Fibroblast of lung (primary cell): ENCODE measurements at regions not wholly inside any gene's neighbourhood (a gene's known extent, or its start where the extent isn't known, plus 50 kb on each side); places are given as distances from the start of the nearest gene placed in this dataset.

Source experiments
- DNase-seq, 2 donors: peaks; one replicate each; pipeline versions ENCODE4 v3.0.0 to v3.0.0-alpha.2; 2010; ENCODE audit warnings: low read depth in 2 of 2
- H2AFZ ChIP-seq: 2 replicates; pipeline ENCODE4 v1.5.1; 2012; ENCODE audit warnings: low read length, control low read depth, inconsistent platforms
- H3K27ac ChIP-seq: 2 replicates; pipeline ENCODE4 v1.5.1; 2011; ENCODE audit warnings: low read length, control low read depth; ENCODE audit not compliant: insufficient read depth
- H3K27me3 ChIP-seq: 2 replicates; pipeline ENCODE4 v1.5.1; 2011; ENCODE audit warnings: mild to moderate bottlenecking, low read length; ENCODE audit not compliant: control insufficient read depth, insufficient read depth
- H3K36me3 ChIP-seq: 2 replicates; pipeline ENCODE4 v1.5.1; 2011; ENCODE audit warnings: low read length; ENCODE audit not compliant: control insufficient read depth, insufficient read depth
- H3K4me1 ChIP-seq: 2 replicates; pipeline ENCODE4 v1.5.1; 2011; ENCODE audit warnings: low read length; ENCODE audit not compliant: control insufficient read depth, insufficient read depth; ENCODE audit errors: extremely low read depth
- H3K4me2 ChIP-seq: 2 replicates; pipeline ENCODE4 v1.5.1; 2011; ENCODE audit warnings: low read length, control low read depth; ENCODE audit not compliant: insufficient read depth; ENCODE audit errors: extremely low read depth
- H3K4me3 ChIP-seq, 4 experiments: fragments of 200-600 bp in 1 of 4; sonication (generic) in 1 of 4; replicated peaks in 1 of 4; 2 replicates each; pipeline ENCODE4 v1.5.1; 2011 to 2016; ENCODE audit warnings: low read length in 4 of 4, low read depth in 3 of 4, mild to moderate bottlenecking in 3 of 4, control low read depth in 2 of 4, inconsistent platforms in 1 of 4, mixed read lengths in 1 of 4; ENCODE audit not compliant: insufficient read depth in 1 of 4; ENCODE audit errors: control extremely low read depth in 1 of 4
- H3K79me2 ChIP-seq: 2 replicates; pipeline ENCODE4 v1.5.1; 2012; ENCODE audit warnings: mild to moderate bottlenecking, low read length, inconsistent platforms; ENCODE audit not compliant: control insufficient read depth, insufficient read depth
- H3K9ac ChIP-seq: 2 replicates; pipeline ENCODE4 v1.5.1; 2011; ENCODE audit warnings: mild to moderate bottlenecking, low read length, control low read depth; ENCODE audit not compliant: insufficient read depth
- H3K9me3 ChIP-seq: 2 replicates; pipeline ENCODE4 v1.5.1; 2012; ENCODE audit warnings: low read depth, low read length; ENCODE audit not compliant: control insufficient read depth, insufficient read depth
- H4K20me1 ChIP-seq: 2 replicates; pipeline ENCODE4 v1.5.1; 2011; ENCODE audit warnings: low read length; ENCODE audit not compliant: control insufficient read depth, insufficient read depth; ENCODE audit errors: extremely low read depth
- CTCF ChIP-seq, 2 donors: IDR thresholded peaks in 1 of 2; conservative IDR thresholded peaks in 1 of 2; 1 replicate in 1 of 2; 2 replicates in 1 of 2; pipeline ENCODE4 v1.5.1; 2011 to 2012; ENCODE audit warnings: low read length in 2 of 2, control low read depth in 1 of 2, inconsistent platforms in 1 of 2, low read depth in 1 of 2, mild to moderate bottlenecking in 1 of 2
- EZH2 ChIP-seq: IDR thresholded peaks from 2 replicates; pipeline ENCODE4 v1.5.1; 2012; ENCODE audit warnings: low read length, control low read depth, mild to moderate bottlenecking; ENCODE audit errors: missing control alignments

- Histone ChIP-seq H3K4me3 (no peak overlapping the region), H3K4me1 (no peaks in the 10 kb centered on the region), H4K20me1 (no peaks in the 10 kb centered on the region), H3K79me2 (no peaks in the 10 kb centered on the region), H3K27ac (no peak overlapping the region), H3K4me2 (no peak overlapping the region), H3K9ac (no peak overlapping the region), H2AFZ (no peak overlapping the region), H3K9me3 (no peaks in the 10 kb centered on the region), H3K36me3 (no peaks in the 10 kb centered on the region), H3K27me3 (no peaks in the 10 kb centered on the region)
- TF ChIP-seq EZH2 = no peak
- no peak for TF ChIP-seq CTCF (conservative IDR thresholded peaks at IDR 0.05 in 1 of 2, IDR thresholded peaks at IDR 0.05 in 1 of 2; ENCODE audit: low read depth in 1 of 2, low read length in 2 of 2)
- no peak for DNase-seq
These were observed 255.2 kb upstream of the SFSWAP start for GRCh38 chr12:131455581-131456110.

- H3K79me2 ChIP-seq = no peaks in the 10 kb centered on the region
- H3K9me3 ChIP-seq = no peaks in the 10 kb centered on the region
- H3K36me3 ChIP-seq = no peaks in the 10 kb centered on the region
- no peaks in the 10 kb centered on the region for H3K4me1 ChIP-seq
- H3K4me3 ChIP-seq = no peak overlapping the region
- H3K27ac ChIP-seq = no peak overlapping the region
- DNase-seq = no peak
- H2AFZ ChIP-seq = no peak overlapping the region
- H3K9ac ChIP-seq = no peak overlapping the region
- no peak for TF ChIP-seq CTCF (conservative IDR thresholded peaks at IDR 0.05 in 1 of 2, IDR thresholded peaks at IDR 0.05 in 1 of 2; ENCODE audit: low read depth in 1 of 2, low read length in 2 of 2)
- TF ChIP-seq EZH2 = no peak
- H3K27me3 ChIP-seq = no peaks in the 10 kb centered on the region
- H3K4me2 ChIP-seq = no peak overlapping the region
- no peaks in the 10 kb centered on the region for H4K20me1 ChIP-seq
These were observed 254.4 kb upstream of the SFSWAP start for GRCh38 chr12:131456301-131457027.

DNA sequence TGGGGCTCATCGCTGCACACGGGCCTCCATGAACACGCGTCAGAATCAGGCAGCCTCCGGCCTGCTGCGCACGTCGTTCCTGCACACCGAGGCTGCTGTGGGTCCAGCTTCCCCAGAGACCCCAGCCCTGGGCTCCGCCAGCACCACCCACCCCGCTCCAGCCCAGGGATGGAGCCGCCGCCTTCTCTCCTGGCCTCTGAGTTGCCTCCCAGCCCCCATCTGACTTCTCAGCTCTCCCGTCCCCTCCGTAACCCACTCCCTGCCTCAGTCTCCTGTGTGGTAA, 253.9 kb upstream of the SFSWAP start:
- DNase-seq = no peak
- H3K79me2 ChIP-seq = no peaks in the 10 kb centered on the region
- H3K9me3 ChIP-seq = no peaks in the 10 kb centered on the region
- H3K27ac ChIP-seq = no peak overlapping the region
- no peaks in the 10 kb centered on the region for H3K36me3 ChIP-seq
- no peaks in the 10 kb centered on the region for H3K4me1 ChIP-seq
- H4K20me1 ChIP-seq = no peaks in the 10 kb centered on the region
- TF ChIP-seq EZH2 = no peak
- TF ChIP-seq CTCF (conservative IDR thresholded peaks at IDR 0.05 in 1 of 2, IDR thresholded peaks at IDR 0.05 in 1 of 2; ENCODE audit: low read depth in 1 of 2, low read length in 2 of 2) = no peak
- no peak overlapping the region for H3K9ac ChIP-seq
- no peak overlapping the region for H3K4me3 ChIP-seq
- H3K4me2 ChIP-seq = no peak overlapping the region
- no peaks in the 10 kb centered on the region for H3K27me3 ChIP-seq
- H2AFZ ChIP-seq = no peak overlapping the region
